ENCODE measurements at regions not wholly inside any gene's neighbourhood (a gene's known extent, or its start where the extent isn't known, plus 50 kb on each side); places are given as distances from the start of the nearest gene placed in this dataset.

DNA sequence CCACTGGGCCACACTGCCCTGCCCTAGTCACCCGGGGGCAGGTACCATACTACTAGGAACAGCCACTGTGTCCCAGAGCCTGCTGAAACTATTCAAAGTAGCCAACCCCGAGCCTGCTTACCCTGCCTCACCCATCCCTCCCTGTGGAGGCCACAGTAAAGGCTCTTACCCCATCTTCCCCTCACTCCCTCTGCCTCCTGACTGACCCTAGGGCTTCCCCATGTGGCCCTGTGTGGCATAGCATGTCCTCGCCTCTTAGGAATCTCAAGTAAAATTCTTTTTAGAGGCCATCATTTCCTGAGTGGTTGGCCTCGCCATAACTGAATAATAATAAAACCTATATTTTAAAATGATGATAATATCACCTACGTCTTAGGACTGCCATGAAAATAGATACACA lies 112.2 kb upstream of the SLC6A11 start:
- H3K9me3 Mint-ChIP-seq = no peaks in the 10 kb centered on the region
- H3K27me3 Mint-ChIP-seq (ENCODE audit: insufficient read depth) = peaks cover 67% of the 10 kb centered on the region
- H3K27ac Mint-ChIP-seq = no peak overlapping the region
- peaks cover 10% of the 10 kb centered on the region for H3K4me1 Mint-ChIP-seq
- Histone ChIP-seq H3K27ac (ENCODE audit: low read depth, low read length) (no peak overlapping the region), H3K27me3 (ENCODE audit: control insufficient read depth, insufficient read depth, low read length, poor library complexity, severe bottlenecking) (peaks cover 60% of the 10 kb centered on the region), H3K36me3 (ENCODE audit: control insufficient read depth, insufficient read depth, low read length) (no peaks in the 10 kb centered on the region), H3K4me3 (ENCODE audit: low read length) (no peak overlapping the region), H3K9me3 (ENCODE audit: control insufficient read depth, low read length) (no peaks in the 10 kb centered on the region), H3K9ac (ENCODE audit: extremely low read depth, low read length, poor library complexity, severe bottlenecking) (no peak overlapping the region), H3K4me1 (ENCODE audit: control insufficient read depth, insufficient read depth, low read length) (no peaks in the 10 kb centered on the region)
- TF ChIP-seq, protein P1, sequence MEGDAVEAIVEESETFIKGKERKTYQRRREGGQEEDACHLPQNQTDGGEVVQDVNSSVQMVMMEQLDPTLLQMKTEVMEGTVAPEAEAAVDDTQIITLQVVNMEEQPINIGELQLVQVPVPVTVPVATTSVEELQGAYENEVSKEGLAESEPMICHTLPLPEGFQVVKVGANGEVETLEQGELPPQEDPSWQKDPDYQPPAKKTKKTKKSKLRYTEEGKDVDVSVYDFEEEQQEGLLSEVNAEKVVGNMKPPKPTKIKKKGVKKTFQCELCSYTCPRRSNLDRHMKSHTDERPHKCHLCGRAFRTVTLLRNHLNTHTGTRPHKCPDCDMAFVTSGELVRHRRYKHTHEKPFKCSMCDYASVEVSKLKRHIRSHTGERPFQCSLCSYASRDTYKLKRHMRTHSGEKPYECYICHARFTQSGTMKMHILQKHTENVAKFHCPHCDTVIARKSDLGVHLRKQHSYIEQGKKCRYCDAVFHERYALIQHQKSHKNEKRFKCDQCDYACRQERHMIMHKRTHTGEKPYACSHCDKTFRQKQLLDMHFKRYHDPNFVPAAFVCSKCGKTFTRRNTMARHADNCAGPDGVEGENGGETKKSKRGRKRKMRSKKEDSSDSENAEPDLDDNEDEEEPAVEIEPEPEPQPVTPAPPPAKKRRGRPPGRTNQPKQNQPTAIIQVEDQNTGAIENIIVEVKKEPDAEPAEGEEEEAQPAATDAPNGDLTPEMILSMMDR (conservative IDR thresholded peaks at IDR 0.05) = peak; percentile 76
- H3K36me3 Mint-ChIP-seq (ENCODE audit: low read depth) = no peaks in the 10 kb centered on the region
- DNase-seq = peak; percentile 89
- no peak overlapping the region for H3K4me3 Mint-ChIP-seq
- 15 to 71% methylated on average over 2 to 5 of the region's 5 CpGs for WGBS, 2 experiments (ENCODE audit: insufficient coverage in 1 of 2, insufficient read length in 1 of 2)

DNA sequence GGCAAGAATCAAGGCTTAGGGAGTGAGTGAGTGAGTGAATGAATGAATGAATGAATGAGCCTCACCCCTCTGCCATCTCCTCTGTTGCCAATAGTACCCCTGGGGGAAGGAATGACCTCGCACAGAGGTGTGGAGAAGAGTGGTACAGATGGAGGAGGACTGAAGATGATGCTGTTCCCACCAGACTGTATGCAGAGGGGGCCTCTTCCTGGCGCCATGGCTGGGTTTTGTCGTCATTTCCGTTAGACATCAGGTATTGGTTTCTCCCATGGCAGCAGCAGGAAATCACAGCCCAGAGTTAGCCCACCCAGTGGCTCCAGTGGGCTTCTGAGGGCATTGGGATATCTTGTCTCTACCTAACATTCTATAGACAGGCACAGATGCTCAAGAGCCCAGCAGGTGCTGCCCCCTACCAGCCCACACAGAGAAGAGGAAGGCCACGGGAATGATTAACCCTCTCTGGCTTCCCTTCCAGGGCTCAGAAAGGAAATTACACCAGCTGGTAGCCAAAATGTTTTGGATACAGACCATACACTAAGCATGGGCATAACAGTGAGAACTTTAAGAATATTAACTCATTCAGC lies 109.8 kb upstream of the SLC6A11 start:
- H3K4me1 ChIP-seq (ENCODE audit: control insufficient read depth, insufficient read depth, low read length) = no peaks in the 10 kb centered on the region
- H3K36me3 ChIP-seq (ENCODE audit: control insufficient read depth, insufficient read depth, low read length) = no peaks in the 10 kb centered on the region
- WGBS, 2 experiments (ENCODE audit: insufficient coverage in 1 of 2, insufficient read length in 1 of 2) = 59 to 63% methylated on average over 5 of the region's 5 CpGs
- H3K4me3 Mint-ChIP-seq = no peak overlapping the region
- H3K9me3 ChIP-seq (ENCODE audit: control insufficient read depth, low read length) = no peaks in the 10 kb centered on the region
- TF ChIP-seq, protein P1 (conservative IDR thresholded peaks at IDR 0.05) = peak; percentile 69
- no peak overlapping the region for H3K27ac ChIP-seq (ENCODE audit: low read depth, low read length)
- no peaks in the 10 kb centered on the region for H3K9me3 Mint-ChIP-seq
- no peak overlapping the region for H3K9ac ChIP-seq (ENCODE audit: extremely low read depth, low read length, poor library complexity, severe bottlenecking)
- peaks cover 10% of the 10 kb centered on the region for H3K4me1 Mint-ChIP-seq
- DNase-seq = peak; percentile 64
- no peak overlapping the region for H3K27ac Mint-ChIP-seq
- H3K27me3 ChIP-seq (ENCODE audit: control insufficient read depth, insufficient read depth, low read length, poor library complexity, severe bottlenecking) = peaks cover 72% of the 10 kb centered on the region
- peaks cover 74% of the 10 kb centered on the region for H3K27me3 Mint-ChIP-seq (ENCODE audit: insufficient read depth)
- H3K36me3 Mint-ChIP-seq (ENCODE audit: low read depth) = no peaks in the 10 kb centered on the region
- no peak overlapping the region for H3K4me3 ChIP-seq (ENCODE audit: low read length)

DNA sequence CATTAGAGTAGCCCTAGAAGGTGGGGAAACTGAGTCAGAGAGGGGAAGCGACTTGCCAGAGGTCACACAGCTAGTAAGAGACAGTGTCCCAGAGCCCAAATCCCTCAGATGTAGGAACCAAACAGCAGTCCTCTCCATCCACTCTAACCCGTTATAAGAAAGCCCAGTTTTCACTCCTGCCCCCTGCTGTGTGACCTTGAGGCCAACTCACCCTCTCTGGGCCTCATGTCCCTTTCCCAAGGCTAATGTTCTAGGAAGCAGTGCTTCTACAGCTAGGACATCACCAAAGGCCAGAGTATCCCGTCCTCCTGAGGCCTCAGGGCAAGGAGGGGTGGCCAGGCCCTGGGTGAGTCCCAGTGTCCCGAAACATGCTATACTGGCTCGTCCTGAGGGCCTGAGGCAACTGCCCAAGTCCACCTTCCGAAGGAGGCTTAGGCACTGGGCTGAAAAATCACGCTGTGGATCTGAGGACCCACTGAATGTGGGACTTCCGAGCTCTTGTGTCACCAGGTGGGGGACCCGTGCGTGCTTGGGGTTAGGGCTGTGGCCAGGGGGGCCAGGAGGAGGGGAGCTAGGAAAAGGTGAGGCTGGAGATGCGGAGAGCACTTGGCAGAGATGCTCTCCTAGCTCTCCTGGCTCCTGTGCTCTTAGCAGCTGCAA lies 109.2 kb upstream of the SLC6A11 start:
- TF ChIP-seq, protein P1 (conservative IDR thresholded peaks at IDR 0.05) = no peak
- Mint-ChIP-seq H3K27me3 (ENCODE audit: insufficient read depth) (peaks cover 75% of the 10 kb centered on the region), H3K4me1 (peaks cover 10% of the 10 kb centered on the region), H3K9me3 (no peaks in the 10 kb centered on the region), H3K27ac (no peak overlapping the region), H3K4me3 (peak overlapping the region; percentile 48), H3K36me3 (ENCODE audit: low read depth) (no peaks in the 10 kb centered on the region)
- no peaks in the 10 kb centered on the region for H3K36me3 ChIP-seq (ENCODE audit: control insufficient read depth, insufficient read depth, low read length)
- peak overlapping the region; percentile 69 for H3K4me3 ChIP-seq (ENCODE audit: low read length)
- DNase-seq = no peak
- peaks cover 72% of the 10 kb centered on the region for H3K27me3 ChIP-seq (ENCODE audit: control insufficient read depth, insufficient read depth, low read length, poor library complexity, severe bottlenecking)
- 35 to 56% methylated on average over 6 to 11 of the region's 11 CpGs for WGBS, 2 experiments (ENCODE audit: insufficient coverage in 1 of 2, insufficient read length in 1 of 2)
- no peak overlapping the region for H3K27ac ChIP-seq (ENCODE audit: low read depth, low read length)
- no peak overlapping the region for H3K9ac ChIP-seq (ENCODE audit: extremely low read depth, low read length, poor library complexity, severe bottlenecking)
- H3K4me1 ChIP-seq (ENCODE audit: control insufficient read depth, insufficient read depth, low read length) = no peaks in the 10 kb centered on the region
- no peaks in the 10 kb centered on the region for H3K9me3 ChIP-seq (ENCODE audit: control insufficient read depth, low read length)
